ENCODE measurements at regions not wholly inside any gene's neighbourhood (a gene's known extent, or its start where the extent isn't known, plus 50 kb on each side); places are given as distances from the start of the nearest gene placed in this dataset.

DNA sequence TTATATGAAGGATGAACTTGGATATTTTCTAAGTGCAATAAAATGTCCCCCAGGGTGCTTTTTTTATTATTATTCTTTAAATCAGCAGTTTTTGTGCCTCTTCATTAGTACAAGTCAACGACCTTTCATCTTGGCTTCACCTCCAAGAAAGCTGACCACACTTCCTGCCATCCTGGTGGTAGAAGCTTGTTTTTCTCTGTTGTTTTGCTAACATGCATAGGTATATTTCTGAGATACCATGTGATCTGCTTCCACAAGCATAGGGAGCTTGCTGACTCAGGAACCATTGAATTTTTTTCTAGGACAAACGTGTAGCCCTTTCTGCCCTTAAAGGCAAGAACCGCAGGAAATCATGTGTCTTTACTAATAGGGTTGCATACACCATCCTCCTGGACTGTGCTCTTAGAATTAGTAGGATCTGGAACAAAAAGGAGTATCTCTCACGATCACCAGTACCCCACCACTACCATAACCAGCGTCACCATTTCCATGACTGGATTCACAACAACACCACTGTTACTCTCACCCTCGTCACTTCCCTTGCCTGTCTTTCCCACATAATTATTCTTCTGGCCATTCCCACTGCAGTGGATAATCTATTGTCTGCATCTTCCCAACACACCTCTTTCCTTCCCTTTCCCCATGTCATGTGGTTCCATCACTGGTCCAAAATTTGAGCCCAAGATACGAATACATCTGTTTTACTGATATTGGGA lies 207.1 kb downstream of the MAFB start:
- Histone ChIP-seq H3K79me2 (ENCODE audit: control insufficient read depth, insufficient read depth, low read length) (no peaks in the 10 kb centered on the region), H3K9me1 (replicated peaks; ENCODE audit: control insufficient read depth, extremely low read depth, insufficient read depth, low read length) (no peaks in the 10 kb centered on the region), H3K27me3 (ENCODE audit: control insufficient read depth in 2 of 2, insufficient read depth in 2 of 2, low read length in 2 of 2) (no peaks in the 10 kb centered on the region), H4K20me1 (replicated peaks; ENCODE audit: control insufficient read depth, extremely low read depth, insufficient read depth, low read length) (no peaks in the 10 kb centered on the region), H3K36me3 (ENCODE audit: control insufficient read depth in 2 of 2, extremely low read depth in 1 of 2, insufficient read depth in 2 of 2, low read length in 2 of 2) (no peaks in the 10 kb centered on the region), H3K27ac (ENCODE audit: insufficient read depth, low read depth, low read length) (no peak overlapping the region), H2AFZ (ENCODE audit: low read depth, low read length) (no peak overlapping the region), H3K4me3 (replicated peaks in 1 of 3; ENCODE audit: insufficient read depth in 1 of 3, low read depth in 1 of 3, low read length in 3 of 3) (no peak overlapping the region), H3K4me1 (ENCODE audit: control insufficient read depth, extremely low read depth, insufficient read depth, low read length) (no peaks in the 10 kb centered on the region), H3K9me3 (replicated peaks; ENCODE audit: control insufficient read depth, insufficient read depth, low read length) (no peaks in the 10 kb centered on the region), H3K4me2 (ENCODE audit: insufficient read depth, low read length) (no peak overlapping the region), H3K9ac (replicated peaks; ENCODE audit: extremely low read depth, insufficient read depth, low read length) (no peak overlapping the region)
- dilution Hi-C loops (cut with MboI; ENCODE audit: extremely low pct_ligation_motif_present, low sequenced_read_pairs) (no loop called here), intact Hi-C loops (cut with micrococcal nuclease) (no loop called here)
- CTCF ChIA-PET: no interaction called here
- POLR2A ChIA-PET: no interaction called here
- no peak for TF ChIP-seq GATA2 (IDR thresholded peaks at IDR 0.05; ENCODE audit: insufficient read depth, insufficient read length, low read depth, low read length)
- TF ChIP-seq MAX (IDR thresholded peaks at IDR 0.05; ENCODE audit: insufficient read depth, insufficient read length): no peak
- TF ChIP-seq FOS (IDR thresholded peaks at IDR 0.05; ENCODE audit: borderline replicate concordance, insufficient read depth, low read length): no peak
- no peak for TF ChIP-seq POLR2A (IDR thresholded peaks at IDR 0.05; ENCODE audit: low read depth, low read length)
- no peak for TF ChIP-seq EZH2 (IDR thresholded peaks at IDR 0.05; ENCODE audit: borderline replicate concordance, low read depth, low read length, severe bottlenecking)
- TF ChIP-seq MYC (IDR thresholded peaks at IDR 0.05; ENCODE audit: low read depth, low read length): no peak
- TF ChIP-seq JUN (IDR thresholded peaks at IDR 0.05; ENCODE audit: borderline replicate concordance, insufficient read depth, insufficient read length, low read depth): no peak
- no peak for TF ChIP-seq POLR2AphosphoS5 (IDR thresholded peaks at IDR 0.05; ENCODE audit: insufficient read depth, low read depth, low read length)
- TF ChIP-seq, protein P1, sequence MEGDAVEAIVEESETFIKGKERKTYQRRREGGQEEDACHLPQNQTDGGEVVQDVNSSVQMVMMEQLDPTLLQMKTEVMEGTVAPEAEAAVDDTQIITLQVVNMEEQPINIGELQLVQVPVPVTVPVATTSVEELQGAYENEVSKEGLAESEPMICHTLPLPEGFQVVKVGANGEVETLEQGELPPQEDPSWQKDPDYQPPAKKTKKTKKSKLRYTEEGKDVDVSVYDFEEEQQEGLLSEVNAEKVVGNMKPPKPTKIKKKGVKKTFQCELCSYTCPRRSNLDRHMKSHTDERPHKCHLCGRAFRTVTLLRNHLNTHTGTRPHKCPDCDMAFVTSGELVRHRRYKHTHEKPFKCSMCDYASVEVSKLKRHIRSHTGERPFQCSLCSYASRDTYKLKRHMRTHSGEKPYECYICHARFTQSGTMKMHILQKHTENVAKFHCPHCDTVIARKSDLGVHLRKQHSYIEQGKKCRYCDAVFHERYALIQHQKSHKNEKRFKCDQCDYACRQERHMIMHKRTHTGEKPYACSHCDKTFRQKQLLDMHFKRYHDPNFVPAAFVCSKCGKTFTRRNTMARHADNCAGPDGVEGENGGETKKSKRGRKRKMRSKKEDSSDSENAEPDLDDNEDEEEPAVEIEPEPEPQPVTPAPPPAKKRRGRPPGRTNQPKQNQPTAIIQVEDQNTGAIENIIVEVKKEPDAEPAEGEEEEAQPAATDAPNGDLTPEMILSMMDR (IDR thresholded peaks at IDR 0.05; ENCODE audit: extremely low read depth in 1 of 2, insufficient read depth in 1 of 2, low read depth in 1 of 2, low read length in 2 of 2): no peak
- no peak for DNase-seq (ENCODE audit: low read depth, low spot score)
- FAIRE-seq: peak; percentile 26
- BruUV-seq (replicated peaks): no TSS peak
